ENCODE measurements at regions not wholly inside any gene's neighbourhood (a gene's known extent, or its start where the extent isn't known, plus 50 kb on each side); places are given as distances from the start of the nearest gene placed in this dataset.

DNA sequence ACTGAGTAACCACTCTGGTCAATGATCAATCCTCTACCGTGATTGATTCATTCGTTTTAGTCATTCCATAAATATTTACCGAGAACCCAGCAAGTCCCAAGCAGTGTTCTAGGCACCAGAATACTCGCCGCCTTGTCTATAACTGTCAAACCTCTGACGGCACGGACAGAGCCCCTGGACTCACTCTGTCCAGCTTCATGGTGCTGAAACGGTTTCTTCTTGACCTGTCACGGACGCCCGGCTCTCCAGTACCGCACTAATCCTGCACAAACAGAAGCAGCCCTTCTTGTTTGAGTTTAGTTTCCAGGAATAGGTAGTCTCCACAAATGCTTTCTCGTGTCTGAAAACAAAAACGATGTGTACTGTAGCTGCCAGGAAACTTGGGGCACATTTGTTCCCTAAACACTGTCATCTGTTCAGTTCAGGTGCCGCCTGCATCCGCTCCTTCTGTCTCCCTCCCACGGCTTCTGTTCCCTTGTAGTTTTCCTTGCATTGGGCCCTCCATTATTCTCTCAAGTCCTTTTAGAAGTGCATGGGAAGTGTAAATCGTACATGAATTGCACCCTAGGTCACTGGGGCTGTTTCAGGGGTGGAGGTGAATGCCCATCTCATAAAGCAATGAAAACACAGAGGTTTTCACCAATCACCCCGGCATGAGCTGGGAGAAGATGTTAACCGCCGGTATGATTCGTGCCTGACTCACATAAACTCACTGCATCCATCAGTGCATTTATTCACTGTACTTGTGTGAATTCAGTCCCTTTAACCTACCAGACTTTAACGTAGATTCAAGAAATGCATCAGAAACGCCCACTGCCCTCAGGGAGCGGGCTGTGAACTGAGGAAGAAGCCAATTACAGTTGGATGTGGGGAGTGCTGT lies 209.3 kb upstream of the CDH4 start:
- Histone ChIP-seq H3K36me3 (no peaks in the 10 kb centered on the region), H3K9me3 (replicated peaks) (no peaks in the 10 kb centered on the region), H3K27me3 (replicated peaks) (no peaks in the 10 kb centered on the region), H3K4me1 (replicated peaks) (no peaks in the 10 kb centered on the region), H3K27ac (no peak overlapping the region), H3K4me3 (no peak overlapping the region)
- DNase-seq (ENCODE audit: low read depth in 1 of 2, low spot score in 2 of 2), result no peak

DNA sequence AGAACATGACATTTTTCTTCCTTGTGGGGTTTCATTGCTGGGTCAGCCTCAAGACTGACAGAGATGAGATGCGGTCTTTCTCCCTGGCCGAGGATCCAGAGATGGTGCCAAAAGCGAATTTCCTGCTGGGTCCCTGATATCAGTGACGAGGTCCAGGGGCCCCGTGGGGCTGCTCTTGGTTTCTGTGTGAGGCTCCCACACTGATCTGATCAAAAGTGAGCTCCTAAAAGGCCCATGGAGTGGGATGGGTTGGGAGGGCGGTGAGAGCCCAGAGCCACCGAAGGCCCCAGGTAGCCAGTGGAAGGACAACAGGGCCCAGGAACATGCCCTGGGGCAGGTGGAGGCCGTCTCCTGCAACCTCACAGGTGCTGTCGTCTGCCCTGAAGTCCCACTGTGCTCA lies 208.4 kb upstream of the CDH4 start:
- no peak for DNase-seq (ENCODE audit: low read depth in 1 of 2, low spot score in 2 of 2)

DNA sequence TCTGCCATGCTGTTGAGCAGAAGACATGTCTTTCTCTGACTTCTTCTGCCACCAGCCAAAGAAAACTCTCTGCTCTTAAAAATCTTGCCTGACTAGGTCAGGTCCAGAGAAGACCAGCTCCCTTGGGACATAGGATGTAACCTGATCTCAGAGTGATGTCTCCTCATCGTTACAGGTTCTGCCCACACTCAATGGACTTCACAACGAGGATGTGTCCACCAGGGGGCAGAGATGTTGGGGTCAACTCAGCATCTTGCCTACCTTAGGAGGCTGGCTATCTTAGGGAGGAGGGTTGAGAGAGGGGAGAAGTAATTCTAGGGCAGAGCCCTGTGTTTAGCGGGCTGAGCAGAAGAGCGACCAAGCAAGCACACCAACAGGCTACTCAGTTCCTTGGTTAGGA lies 207.6 kb upstream of the CDH4 start:
- H3K27me3 ChIP-seq (replicated peaks), result no peaks in the 10 kb centered on the region

More for the DNA sequence above, 208.4 kb upstream of the CDH4 start:
- H3K9me3 ChIP-seq (replicated peaks), result no peaks in the 10 kb centered on the region
- no peaks in the 10 kb centered on the region for H3K4me1 ChIP-seq (replicated peaks)
- H3K27ac ChIP-seq, result no peak overlapping the region
- no peaks in the 10 kb centered on the region for H3K27me3 ChIP-seq (replicated peaks)
- H3K4me3 ChIP-seq, result no peak overlapping the region
- H3K36me3 ChIP-seq, result no peaks in the 10 kb centered on the region

DNA sequence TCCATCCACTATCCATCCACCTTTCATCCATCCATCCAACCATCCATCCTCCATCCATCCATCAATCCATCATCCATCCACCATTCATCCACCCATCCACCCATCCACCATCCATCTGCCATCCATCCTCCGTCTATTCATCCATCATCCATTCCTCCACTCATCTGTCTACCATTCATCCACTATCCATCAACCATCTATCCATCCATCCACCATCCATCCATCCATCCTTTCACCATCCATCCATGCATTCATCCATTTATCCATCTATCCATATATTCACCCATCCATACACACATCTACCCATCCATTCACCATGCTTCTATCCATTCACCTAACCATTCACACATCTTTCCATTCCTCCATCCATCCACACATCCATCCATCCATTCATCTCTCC lies 207.0 kb upstream of the CDH4 start:
- Histone ChIP-seq H3K4me3 (no peak overlapping the region), H3K36me3 (no peaks in the 10 kb centered on the region), H3K4me1 (replicated peaks) (no peaks in the 10 kb centered on the region), H3K27ac (no peak overlapping the region), H3K9me3 (replicated peaks) (no peaks in the 10 kb centered on the region), H3K27me3 (replicated peaks) (no peaks in the 10 kb centered on the region)
- no peak for DNase-seq (ENCODE audit: low read depth in 1 of 2, low spot score in 2 of 2)

More for the DNA sequence above, 207.6 kb upstream of the CDH4 start:
- Histone ChIP-seq H3K4me1 (replicated peaks) (no peaks in the 10 kb centered on the region), H3K36me3 (no peaks in the 10 kb centered on the region), H3K9me3 (replicated peaks) (no peaks in the 10 kb centered on the region), H3K4me3 (no peak overlapping the region), H3K27ac (no peak overlapping the region)
- no peak for DNase-seq (ENCODE audit: low read depth in 1 of 2, low spot score in 2 of 2)

DNA sequence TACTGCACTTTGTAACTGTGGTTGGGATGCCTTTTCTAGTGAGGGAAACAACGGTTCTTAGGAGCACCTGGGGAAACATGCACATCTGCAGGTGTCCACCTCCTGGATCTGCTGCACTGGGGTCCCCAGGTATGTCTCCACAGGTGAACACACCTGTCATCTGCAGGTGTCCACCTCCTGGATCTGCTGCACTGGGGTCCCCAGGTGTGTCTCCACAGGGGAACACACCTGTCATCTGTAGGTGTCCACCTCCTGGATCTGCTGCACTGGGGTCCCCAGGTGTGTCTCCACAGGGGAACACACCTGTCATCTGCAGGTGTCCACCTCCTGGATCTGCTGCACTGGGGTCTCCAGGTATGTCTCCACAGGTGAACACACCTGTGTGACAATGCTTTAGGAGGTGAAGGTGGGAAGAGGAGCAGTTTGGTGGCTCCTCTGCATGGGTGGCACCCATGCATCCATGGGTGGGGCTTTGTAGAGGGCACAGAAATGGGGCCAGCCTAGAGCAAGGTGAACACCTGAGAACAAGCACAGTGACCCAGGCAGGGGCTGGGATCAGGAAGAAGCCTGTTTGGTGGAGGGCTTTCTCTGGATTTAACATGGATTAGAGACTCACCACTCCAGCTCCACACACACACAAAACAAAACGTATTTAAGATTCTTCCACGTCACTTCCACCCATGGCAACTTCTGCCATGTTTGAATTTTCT lies 206.0 kb upstream of the CDH4 start:
- DNase-seq (ENCODE audit: low read depth in 1 of 2, low spot score in 2 of 2), result no peak
- Histone ChIP-seq H3K4me1 (replicated peaks) (no peaks in the 10 kb centered on the region), H3K27ac (no peak overlapping the region)

DNA sequence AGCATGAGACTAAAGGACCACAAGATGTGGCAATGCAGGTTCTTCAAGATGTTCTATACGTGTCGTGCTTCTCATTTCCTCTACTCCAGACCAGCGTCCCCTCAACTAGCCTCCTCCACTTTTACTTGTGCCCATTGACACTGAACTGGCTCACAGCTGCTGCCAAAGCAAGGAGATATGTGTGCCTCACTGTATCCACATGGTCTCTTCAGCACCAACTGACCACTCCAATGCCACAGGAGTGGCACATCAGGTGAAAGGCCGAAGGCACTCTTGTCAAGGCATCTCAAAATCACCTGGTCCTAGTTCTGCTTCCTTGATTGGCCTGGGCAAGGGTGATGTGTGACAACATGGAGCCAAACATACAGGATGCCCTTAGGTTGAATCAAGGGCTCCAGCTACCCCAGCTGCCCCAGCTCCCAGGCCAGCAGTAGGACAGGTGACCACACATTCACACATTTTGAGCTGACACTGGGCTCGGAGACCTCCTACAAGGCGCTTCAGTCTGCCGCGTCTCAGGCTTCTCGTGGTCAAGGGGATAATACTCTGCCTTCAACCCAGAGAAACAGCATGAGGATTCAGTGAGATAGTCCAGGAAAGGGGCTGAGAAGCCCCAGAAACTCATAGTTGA lies 205.2 kb upstream of the CDH4 start:
- Histone ChIP-seq H3K27me3 (replicated peaks) (no peaks in the 10 kb centered on the region), H3K4me3 (no peak overlapping the region), H3K36me3 (no peaks in the 10 kb centered on the region), H3K4me1 (replicated peaks) (no peaks in the 10 kb centered on the region), H3K9me3 (replicated peaks) (no peaks in the 10 kb centered on the region), H3K27ac (no peak overlapping the region)
- DNase-seq (ENCODE audit: low read depth in 1 of 2, low spot score in 2 of 2), result no peak

More for the DNA sequence above, 206.0 kb upstream of the CDH4 start:
- Histone ChIP-seq H3K27me3 (replicated peaks) (no peaks in the 10 kb centered on the region), H3K9me3 (replicated peaks) (no peaks in the 10 kb centered on the region), H3K4me3 (no peak overlapping the region), H3K36me3 (no peaks in the 10 kb centered on the region)

DNA sequence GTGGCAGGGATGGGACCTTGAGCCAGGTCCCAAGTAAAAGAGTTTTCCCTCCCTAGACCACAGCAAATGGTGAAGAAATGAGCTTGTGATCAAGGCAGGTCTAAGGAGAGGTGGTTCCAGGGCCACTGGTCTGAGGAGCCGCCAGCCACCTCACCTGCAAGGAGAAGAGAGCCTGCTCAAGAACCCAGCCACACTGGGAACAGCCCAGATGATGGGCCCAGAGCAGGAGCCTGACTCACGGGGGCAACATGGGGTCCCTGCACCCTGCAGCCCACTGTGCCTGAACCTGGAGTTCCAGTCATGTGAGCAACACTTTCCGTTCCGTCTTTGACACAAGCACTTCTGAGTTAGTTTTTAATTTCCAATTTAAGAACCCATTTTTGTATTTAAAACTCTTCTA lies 204.5 kb upstream of the CDH4 start:
- Histone ChIP-seq H3K27ac (no peak overlapping the region), H3K4me3 (no peak overlapping the region), H3K36me3 (no peaks in the 10 kb centered on the region), H3K4me1 (replicated peaks) (no peaks in the 10 kb centered on the region), H3K27me3 (replicated peaks) (no peaks in the 10 kb centered on the region), H3K9me3 (replicated peaks) (no peaks in the 10 kb centered on the region)
- DNase-seq (ENCODE audit: low read depth in 1 of 2, low spot score in 2 of 2), result no peak

DNA sequence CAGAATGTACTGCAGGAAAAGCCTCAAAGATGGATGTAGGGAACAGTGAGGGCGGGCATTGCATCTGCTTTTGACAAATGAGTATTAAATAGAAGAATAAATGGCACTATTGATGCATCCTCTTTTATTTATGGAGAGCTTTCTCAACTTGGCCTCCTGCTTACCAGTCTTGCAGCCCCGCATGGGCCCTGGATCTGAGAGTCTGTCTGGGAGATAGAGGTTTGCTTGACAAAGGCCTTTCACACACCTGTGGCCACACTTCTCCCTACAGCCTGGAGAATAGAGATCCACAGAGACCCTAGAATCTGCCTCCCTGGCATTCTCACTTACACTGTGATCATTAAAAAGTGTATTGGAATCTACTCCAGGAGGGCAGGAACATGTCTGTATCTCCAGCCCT lies 203.8 kb upstream of the CDH4 start:
- DNase-seq (ENCODE audit: low read depth in 1 of 2, low spot score in 2 of 2), result no peak
- H3K27ac ChIP-seq, result no peak overlapping the region
- H3K36me3 ChIP-seq, result no peaks in the 10 kb centered on the region
- H3K9me3 ChIP-seq (replicated peaks), result no peaks in the 10 kb centered on the region
- H3K27me3 ChIP-seq (replicated peaks), result no peaks in the 10 kb centered on the region
- H3K4me3 ChIP-seq, result no peak overlapping the region
- H3K4me1 ChIP-seq (replicated peaks), result no peaks in the 10 kb centered on the region

DNA sequence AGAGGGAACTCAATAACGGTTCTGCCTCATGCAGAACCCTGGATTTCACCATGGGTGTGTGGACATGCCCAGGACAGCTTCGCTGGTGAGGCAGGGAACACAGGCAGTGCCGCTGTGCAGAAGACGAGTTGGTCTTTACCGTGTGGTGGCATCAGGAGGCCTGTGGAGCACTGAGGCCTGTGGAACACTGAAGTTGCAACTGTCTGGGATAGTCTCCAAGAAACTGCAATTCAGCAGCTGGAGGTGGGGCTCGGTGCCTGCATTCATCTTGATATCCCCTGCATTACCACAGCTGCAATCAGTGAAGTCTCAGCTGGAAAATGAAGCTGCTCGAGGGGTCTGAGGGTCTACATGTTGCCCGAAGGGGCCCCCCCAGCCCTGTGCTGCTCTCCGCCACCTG lies 202.4 kb upstream of the CDH4 start:
- no peaks in the 10 kb centered on the region for H3K4me1 ChIP-seq (replicated peaks)
- H3K4me3 ChIP-seq, result no peak overlapping the region
- no peak overlapping the region for H3K27ac ChIP-seq
- H3K36me3 ChIP-seq, result no peaks in the 10 kb centered on the region
- H3K27me3 ChIP-seq (replicated peaks), result no peaks in the 10 kb centered on the region; the same call in 1 of the 2 replicates
- no peak for DNase-seq (ENCODE audit: low read depth in 1 of 2, low spot score in 2 of 2)
- no peaks in the 10 kb centered on the region for H3K9me3 ChIP-seq (replicated peaks)

DNA sequence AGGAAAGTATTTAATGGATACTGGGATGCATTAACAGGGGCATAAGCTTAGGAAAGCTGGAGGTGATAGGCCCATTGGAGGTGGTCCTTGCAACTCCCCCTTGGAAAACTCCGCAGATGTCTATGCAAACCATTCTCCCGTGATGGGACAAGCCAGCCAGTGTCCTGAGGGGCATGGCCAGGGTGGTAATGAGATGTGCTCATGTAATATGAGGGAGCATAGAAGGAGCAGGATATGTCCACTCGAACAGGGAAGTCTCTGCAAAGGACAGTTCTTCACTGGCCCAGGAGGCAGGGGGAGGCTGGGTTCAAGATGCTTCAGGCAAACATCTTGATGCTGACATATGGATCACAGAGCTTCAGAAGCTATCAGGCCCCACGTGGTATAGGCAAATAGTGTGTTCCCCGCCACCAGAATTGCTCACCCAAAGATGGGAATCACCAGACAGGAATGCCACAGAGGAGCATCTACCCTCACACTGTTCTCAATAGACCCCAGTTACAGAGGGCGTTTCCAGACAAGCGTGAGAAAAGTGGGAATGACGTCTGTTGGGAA lies 201.6 kb upstream of the CDH4 start:
- H3K9me3 ChIP-seq (replicated peaks), result no peaks in the 10 kb centered on the region
- peaks cover 5% of the 10 kb centered on the region; the same call in 1 of the 2 replicates for H3K27me3 ChIP-seq (replicated peaks)
- no peaks in the 10 kb centered on the region for H3K36me3 ChIP-seq
- H3K27ac ChIP-seq, result no peak overlapping the region
- H3K4me1 ChIP-seq (replicated peaks), result no peaks in the 10 kb centered on the region
- H3K4me3 ChIP-seq, result no peak overlapping the region
- no peak for DNase-seq (ENCODE audit: low read depth in 1 of 2, low spot score in 2 of 2)

DNA sequence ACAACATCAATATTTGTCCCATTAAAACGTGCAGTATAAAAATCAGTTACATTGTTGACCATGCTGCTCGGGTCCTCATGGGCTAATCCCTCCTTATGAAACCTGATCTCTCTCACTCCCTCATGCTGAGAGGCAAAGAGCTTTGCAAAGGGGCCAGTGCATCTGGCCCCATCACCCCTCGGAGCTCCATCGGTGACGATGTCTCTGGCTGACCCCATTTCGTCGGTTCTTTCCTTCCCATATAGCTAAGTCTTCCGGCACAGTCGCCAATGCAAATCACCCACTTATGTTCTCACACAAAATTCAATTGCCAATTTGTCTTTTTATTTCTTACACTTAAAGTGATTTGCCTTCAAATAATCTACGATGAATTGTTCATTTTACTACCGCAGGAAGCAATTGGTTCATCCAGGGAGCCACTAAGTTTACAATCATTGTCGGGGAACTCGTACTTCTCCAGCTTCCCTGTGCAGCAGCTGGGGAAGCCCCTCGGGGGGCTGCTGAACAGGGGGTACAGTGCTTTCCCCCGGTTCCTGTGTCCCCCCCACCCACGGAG lies 199.8 kb upstream of the CDH4 start:
- Histone ChIP-seq H3K4me1 (replicated peaks) (no peaks in the 10 kb centered on the region), H3K4me3 (no peak overlapping the region), H3K9me3 (replicated peaks) (no peaks in the 10 kb centered on the region), H3K27ac (no peak overlapping the region), H3K27me3 (replicated peaks) (peaks cover 5% of the 10 kb centered on the region; the same call in 1 of the 2 replicates), H3K36me3 (no peaks in the 10 kb centered on the region)
- DNase-seq (ENCODE audit: low read depth in 1 of 2, low spot score in 2 of 2), result no peak

DNA sequence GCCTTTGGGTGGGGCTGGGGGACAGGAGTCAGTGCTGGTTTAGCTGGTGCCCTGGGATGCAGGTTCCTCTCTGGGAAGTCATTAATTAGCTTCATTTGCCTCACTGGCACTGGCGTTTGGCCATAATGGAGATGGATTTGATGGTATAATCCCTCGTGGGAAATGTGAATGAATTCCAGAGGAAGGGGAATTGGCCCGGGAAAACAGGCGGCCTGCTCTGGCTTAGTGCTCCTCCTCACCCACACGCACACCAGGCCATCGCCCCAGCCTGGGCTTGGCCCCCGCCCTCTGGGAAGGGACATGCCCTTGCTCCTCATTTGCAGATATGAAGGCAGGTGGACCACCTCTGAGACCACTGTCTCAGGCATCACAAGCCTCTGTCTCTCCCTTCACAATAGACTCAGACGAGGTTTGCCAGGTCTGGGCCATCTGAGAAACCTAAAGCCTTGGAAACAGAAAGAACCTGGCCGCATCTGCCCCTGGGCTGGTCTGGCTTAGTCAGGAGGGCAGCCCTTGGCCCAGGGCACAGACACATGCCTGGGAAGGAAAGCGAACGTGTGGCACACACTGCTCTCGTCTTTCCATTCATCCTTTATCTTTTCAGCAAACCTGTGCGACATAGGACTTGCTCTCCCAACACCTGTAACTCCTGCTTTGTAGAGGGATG lies 199.2 kb upstream of the CDH4 start:
- Histone ChIP-seq H3K9me3 (replicated peaks) (no peaks in the 10 kb centered on the region), H3K4me1 (replicated peaks) (no peaks in the 10 kb centered on the region), H3K36me3 (no peaks in the 10 kb centered on the region), H3K27ac (no peak overlapping the region), H3K27me3 (replicated peaks) (peaks cover 5% of the 10 kb centered on the region; the same call in 1 of the 2 replicates), H3K4me3 (no peak overlapping the region)
- DNase-seq (ENCODE audit: low read depth in 1 of 2, low spot score in 2 of 2), result no peak

DNA sequence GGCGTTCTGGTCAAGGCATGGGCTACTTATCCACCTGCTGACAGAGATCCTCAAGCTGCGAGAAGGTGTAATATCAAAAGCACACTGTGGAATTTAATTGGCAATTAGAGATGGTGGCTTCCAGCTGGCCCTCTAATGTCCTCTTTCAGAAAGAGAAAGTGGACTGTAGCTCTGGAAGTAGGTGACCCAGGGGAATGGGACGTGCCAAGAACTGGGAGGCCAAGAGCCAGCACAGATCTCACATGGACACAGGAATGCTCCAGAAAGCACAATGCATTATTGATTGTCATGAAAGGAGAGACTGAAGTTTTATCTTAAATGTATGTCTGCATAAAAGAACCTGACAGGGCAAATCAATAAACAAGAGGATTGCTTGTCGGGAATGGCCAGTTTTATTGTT lies 198.6 kb upstream of the CDH4 start:
- no peaks in the 10 kb centered on the region for H3K4me1 ChIP-seq (replicated peaks)
- H3K27me3 ChIP-seq (replicated peaks), result peaks cover 5% of the 10 kb centered on the region; the same call in 1 of the 2 replicates
- H3K36me3 ChIP-seq, result no peaks in the 10 kb centered on the region
- no peak overlapping the region for H3K27ac ChIP-seq
- H3K4me3 ChIP-seq, result no peak overlapping the region
- DNase-seq (ENCODE audit: low read depth in 1 of 2, low spot score in 2 of 2), result no peak
- no peaks in the 10 kb centered on the region for H3K9me3 ChIP-seq (replicated peaks)
